ENCODE measurements at regions not wholly inside any gene's neighbourhood (a gene's known extent, or its start where the extent isn't known, plus 50 kb on each side); places are given as distances from the start of the nearest gene placed in this dataset.

DNA sequence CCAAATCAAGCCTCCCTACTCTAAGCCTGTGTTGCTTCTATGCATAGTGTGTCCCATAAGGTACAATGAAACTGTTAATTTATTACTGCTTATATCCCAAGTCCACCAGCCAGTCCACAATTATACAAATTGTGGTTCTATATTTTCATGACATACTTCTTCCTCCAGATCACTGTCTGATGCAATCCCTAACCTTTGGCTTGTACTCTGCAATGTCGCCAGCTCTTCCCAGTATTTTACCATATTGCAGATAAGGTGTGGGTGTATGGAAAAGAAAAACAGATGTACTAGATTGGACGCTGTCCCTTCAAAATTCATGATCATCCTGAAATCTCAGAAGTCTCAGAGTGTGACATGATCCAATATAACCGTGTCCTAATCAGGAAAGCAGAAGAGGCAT, 286.2 kb downstream of the GASK1B start:
- Histone ChIP-seq H3K4me2 (no peak overlapping the region), H3K9ac (no peak overlapping the region), H4K20me1 (ENCODE audit: insufficient read depth) (no peaks in the 10 kb centered on the region), H3K27me3 (ENCODE audit: insufficient read depth, low read depth) (no peaks in the 10 kb centered on the region), H3K27ac (no peak overlapping the region), H3K4me1 (ENCODE audit: low read depth, poor library complexity, severe bottlenecking) (no peaks in the 10 kb centered on the region), H3K36me3 (ENCODE audit: insufficient read depth) (no peaks in the 10 kb centered on the region), H3K4me3 (IDR thresholded peaks at IDR 0.05; ENCODE audit: insufficient read depth, low read depth, low read length) (no peak overlapping the region), H2AFZ (ENCODE audit: low read depth) (no peak overlapping the region), H3K79me2 (ENCODE audit: insufficient read depth, low read depth) (no peaks in the 10 kb centered on the region)
- TF ChIP-seq, protein P1, sequence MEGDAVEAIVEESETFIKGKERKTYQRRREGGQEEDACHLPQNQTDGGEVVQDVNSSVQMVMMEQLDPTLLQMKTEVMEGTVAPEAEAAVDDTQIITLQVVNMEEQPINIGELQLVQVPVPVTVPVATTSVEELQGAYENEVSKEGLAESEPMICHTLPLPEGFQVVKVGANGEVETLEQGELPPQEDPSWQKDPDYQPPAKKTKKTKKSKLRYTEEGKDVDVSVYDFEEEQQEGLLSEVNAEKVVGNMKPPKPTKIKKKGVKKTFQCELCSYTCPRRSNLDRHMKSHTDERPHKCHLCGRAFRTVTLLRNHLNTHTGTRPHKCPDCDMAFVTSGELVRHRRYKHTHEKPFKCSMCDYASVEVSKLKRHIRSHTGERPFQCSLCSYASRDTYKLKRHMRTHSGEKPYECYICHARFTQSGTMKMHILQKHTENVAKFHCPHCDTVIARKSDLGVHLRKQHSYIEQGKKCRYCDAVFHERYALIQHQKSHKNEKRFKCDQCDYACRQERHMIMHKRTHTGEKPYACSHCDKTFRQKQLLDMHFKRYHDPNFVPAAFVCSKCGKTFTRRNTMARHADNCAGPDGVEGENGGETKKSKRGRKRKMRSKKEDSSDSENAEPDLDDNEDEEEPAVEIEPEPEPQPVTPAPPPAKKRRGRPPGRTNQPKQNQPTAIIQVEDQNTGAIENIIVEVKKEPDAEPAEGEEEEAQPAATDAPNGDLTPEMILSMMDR (conservative IDR thresholded peaks at IDR 0.05; ENCODE audit: low read depth, low read length) = no peak

DNA sequence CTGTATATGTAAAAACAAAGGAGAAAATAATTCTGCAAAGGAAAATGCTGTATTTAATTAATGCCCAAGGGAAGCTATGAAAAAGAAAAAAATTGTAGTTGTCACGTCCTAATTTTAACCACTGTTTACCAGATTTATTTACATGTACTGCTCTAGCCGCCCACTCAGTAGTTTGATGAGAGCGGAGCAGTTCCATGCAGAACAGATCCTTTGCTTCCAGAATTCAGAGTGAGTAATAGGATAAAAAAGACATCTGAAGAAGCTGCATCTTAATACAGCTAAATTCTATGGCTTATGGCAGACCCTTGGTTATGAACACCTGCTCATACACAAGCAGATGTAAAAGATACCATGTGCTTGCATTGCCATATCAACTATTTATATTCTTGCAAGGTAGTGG, 287.0 kb downstream of the GASK1B start:
- no peaks in the 10 kb centered on the region for H3K36me3 ChIP-seq (ENCODE audit: insufficient read depth)
- no peaks in the 10 kb centered on the region for H3K4me1 ChIP-seq (ENCODE audit: low read depth, poor library complexity, severe bottlenecking)
- no peak overlapping the region for H3K27ac ChIP-seq
- no peak overlapping the region for H3K4me2 ChIP-seq
- H2AFZ ChIP-seq (ENCODE audit: low read depth) = no peak overlapping the region
- TF ChIP-seq, protein P1 (conservative IDR thresholded peaks at IDR 0.05; ENCODE audit: low read depth, low read length) = no peak
- H4K20me1 ChIP-seq (ENCODE audit: insufficient read depth) = no peaks in the 10 kb centered on the region
- H3K4me3 ChIP-seq (IDR thresholded peaks at IDR 0.05; ENCODE audit: insufficient read depth, low read depth, low read length) = no peak overlapping the region
- no peaks in the 10 kb centered on the region for H3K27me3 ChIP-seq (ENCODE audit: insufficient read depth, low read depth)
- no peaks in the 10 kb centered on the region for H3K79me2 ChIP-seq (ENCODE audit: insufficient read depth, low read depth)
- H3K9ac ChIP-seq = no peak overlapping the region

DNA sequence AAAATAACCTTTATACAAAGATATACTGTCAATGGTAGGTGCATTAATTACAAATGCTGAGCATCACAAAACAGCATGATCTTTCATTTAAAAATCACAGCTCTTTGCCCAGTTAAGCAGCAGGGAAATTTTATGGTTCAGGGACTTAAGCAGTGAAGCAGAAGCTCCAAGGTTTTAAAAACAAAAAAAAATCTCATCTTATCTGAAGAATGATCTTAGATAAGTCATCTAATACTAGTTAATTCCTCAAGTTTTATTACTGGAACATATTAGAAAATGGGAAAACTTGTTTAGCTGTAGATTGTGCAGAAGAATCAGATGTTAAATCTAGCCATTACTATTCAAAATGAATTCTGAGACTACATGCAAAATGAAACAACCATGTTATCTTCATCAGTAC, 289.9 kb downstream of the GASK1B start:
- H2AFZ ChIP-seq (ENCODE audit: low read depth) = no peak overlapping the region
- H3K27ac ChIP-seq = no peak overlapping the region
- no peaks in the 10 kb centered on the region for H3K36me3 ChIP-seq (ENCODE audit: insufficient read depth)
- H3K4me1 ChIP-seq (ENCODE audit: low read depth, poor library complexity, severe bottlenecking) = no peaks in the 10 kb centered on the region
- no peaks in the 10 kb centered on the region for H3K27me3 ChIP-seq (ENCODE audit: insufficient read depth, low read depth)
- H3K4me2 ChIP-seq = no peak overlapping the region
- H3K4me3 ChIP-seq (IDR thresholded peaks at IDR 0.05; ENCODE audit: insufficient read depth, low read depth, low read length) = no peak overlapping the region
- H4K20me1 ChIP-seq (ENCODE audit: insufficient read depth) = no peaks in the 10 kb centered on the region
- no peak overlapping the region for H3K9ac ChIP-seq
- H3K79me2 ChIP-seq (ENCODE audit: insufficient read depth, low read depth) = no peaks in the 10 kb centered on the region
- TF ChIP-seq, protein P1 (conservative IDR thresholded peaks at IDR 0.05; ENCODE audit: low read depth, low read length) = no peak

DNA sequence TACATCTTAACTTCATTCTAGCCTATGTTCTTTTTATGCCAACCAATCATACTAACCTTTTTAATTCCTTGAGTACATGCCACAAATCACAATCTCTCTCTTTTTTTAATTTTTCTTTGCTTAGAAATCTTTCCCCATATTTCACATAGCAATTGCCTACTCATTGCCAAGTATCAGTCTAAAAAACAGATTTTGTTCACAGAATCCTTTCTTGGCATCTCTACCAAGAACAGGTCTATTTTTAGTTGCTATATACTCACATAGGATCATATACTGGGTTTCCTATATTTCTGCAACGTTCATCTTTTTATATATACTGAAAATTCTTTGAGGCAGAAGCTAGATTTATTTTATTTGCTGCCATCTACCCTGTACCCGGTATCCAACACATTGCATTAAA, 292.1 kb downstream of the GASK1B start:
- Histone ChIP-seq H3K4me2 (no peak overlapping the region), H3K27ac (no peak overlapping the region), H3K79me2 (ENCODE audit: insufficient read depth, low read depth) (no peaks in the 10 kb centered on the region), H4K20me1 (ENCODE audit: insufficient read depth) (no peaks in the 10 kb centered on the region), H3K27me3 (ENCODE audit: insufficient read depth, low read depth) (no peaks in the 10 kb centered on the region), H3K36me3 (ENCODE audit: insufficient read depth) (no peaks in the 10 kb centered on the region), H3K9ac (no peak overlapping the region), H3K4me3 (IDR thresholded peaks at IDR 0.05; ENCODE audit: insufficient read depth, low read depth, low read length) (no peak overlapping the region), H2AFZ (ENCODE audit: low read depth) (no peak overlapping the region), H3K4me1 (ENCODE audit: low read depth, poor library complexity, severe bottlenecking) (no peaks in the 10 kb centered on the region)
- TF ChIP-seq, protein P1 (conservative IDR thresholded peaks at IDR 0.05; ENCODE audit: low read depth, low read length) = no peak

DNA sequence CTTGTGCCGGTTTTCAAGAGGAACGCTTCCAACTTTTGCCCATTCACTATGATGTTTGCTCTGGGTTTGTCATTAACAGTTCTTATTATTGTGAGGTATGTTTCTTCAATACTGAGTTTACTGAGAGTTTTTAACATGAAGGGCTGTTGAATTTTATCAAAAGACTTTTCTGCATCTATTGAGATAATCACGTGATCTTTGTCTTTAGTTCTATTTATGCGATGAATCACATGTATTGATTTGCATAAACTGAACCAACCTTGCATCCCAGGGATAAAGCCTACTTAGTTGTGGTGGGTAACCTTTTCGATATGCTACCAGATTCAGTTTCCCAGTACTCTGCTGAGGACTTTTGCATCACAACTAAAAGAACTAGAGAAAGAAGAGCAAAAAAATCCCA, 318.0 kb downstream of the GASK1B start:
- no peaks in the 10 kb centered on the region for H3K27me3 ChIP-seq (ENCODE audit: insufficient read depth, low read depth)
- no peaks in the 10 kb centered on the region for H3K36me3 ChIP-seq (ENCODE audit: insufficient read depth)
- no peak overlapping the region for H2AFZ ChIP-seq (ENCODE audit: low read depth)
- peaks cover 5% of the 10 kb centered on the region for H3K4me1 ChIP-seq (ENCODE audit: low read depth, poor library complexity, severe bottlenecking)
- H4K20me1 ChIP-seq (ENCODE audit: insufficient read depth) = no peaks in the 10 kb centered on the region
- TF ChIP-seq, protein P1 (conservative IDR thresholded peaks at IDR 0.05; ENCODE audit: low read depth, low read length) = no peak
- H3K27ac ChIP-seq = no peak overlapping the region
- H3K79me2 ChIP-seq (ENCODE audit: insufficient read depth, low read depth) = no peaks in the 10 kb centered on the region
- H3K9ac ChIP-seq = no peak overlapping the region
- H3K4me2 ChIP-seq = no peak overlapping the region
- no peak overlapping the region for H3K4me3 ChIP-seq (IDR thresholded peaks at IDR 0.05; ENCODE audit: insufficient read depth, low read depth, low read length)
